Endodermal cell (in vitro differentiated cells): ENCODE measurements at regions not wholly inside any gene's neighbourhood (a gene's known extent, or its start where the extent isn't known, plus 50 kb on each side); places are given as distances from the start of the nearest gene placed in this dataset.

Experiments
- DNase-seq: peaks from one replicate; pipeline ENCODE4 v3.0.0-alpha.2; 2017
- H3K27ac ChIP-seq: 2 replicates; pipeline ENCODE4 v1.5.1; 2013; ENCODE audit warnings: mild to moderate bottlenecking, low read depth, low read length, moderate library complexity
- H3K27me3 ChIP-seq: 2 replicates; pipeline ENCODE4 v1.6.1; 2013; ENCODE audit warnings: mild to moderate bottlenecking, low read length, moderate library complexity; ENCODE audit not compliant: insufficient read depth, control insufficient read depth, poor library complexity, severe bottlenecking
- H3K36me3 ChIP-seq: 2 replicates; pipeline ENCODE4 v1.7.0; 2013; ENCODE audit warnings: mild to moderate bottlenecking, low read length, moderate library complexity; ENCODE audit not compliant: control insufficient read depth, insufficient read depth
- H3K4me1 ChIP-seq: one replicate; pipeline ENCODE4 v1.7.0; 2013; ENCODE audit warnings: low read length; ENCODE audit not compliant: control insufficient read depth, insufficient read depth
- H3K4me3 ChIP-seq: 2 replicates; pipeline ENCODE4 v1.5.1; 2013; ENCODE audit warnings: mild to moderate bottlenecking, low read length, moderate library complexity
- H3K9ac ChIP-seq: 2 replicates; pipeline ENCODE4 v1.6.1; 2013; ENCODE audit warnings: mild to moderate bottlenecking, low read length, moderate library complexity; ENCODE audit not compliant: poor library complexity, severe bottlenecking; ENCODE audit errors: extremely low read depth
- H3K9me3 ChIP-seq: 2 replicates; pipeline ENCODE4 v1.6.1; 2013; ENCODE audit warnings: mild to moderate bottlenecking, low read length, moderate library complexity; ENCODE audit not compliant: control insufficient read depth
- H3K27ac Mint-ChIP-seq: 2 replicates; pipeline ENCODE4 v1.8.0; 2020; ENCODE audit warnings: mixed read lengths
- H3K27me3 Mint-ChIP-seq: 2 replicates; pipeline ENCODE4 v1.8.0; 2021; ENCODE audit warnings: mild to moderate bottlenecking, mixed read lengths; ENCODE audit not compliant: insufficient read depth
- H3K36me3 Mint-ChIP-seq: 2 replicates; pipeline ENCODE4 v1.8.0; 2020; ENCODE audit warnings: low read depth, mixed read lengths
- H3K4me1 Mint-ChIP-seq: 2 replicates; pipeline ENCODE4 v1.8.0; 2020; ENCODE audit warnings: mixed read lengths
- H3K4me3 Mint-ChIP-seq: 2 replicates; pipeline ENCODE4 v1.8.0; 2020; ENCODE audit warnings: mild to moderate bottlenecking, moderate library complexity, mixed read lengths
- H3K9me3 Mint-ChIP-seq: 2 replicates; pipeline ENCODE4 v1.8.0; 2020; ENCODE audit warnings: mild to moderate bottlenecking, mixed read lengths
- CTCF ChIP-seq: fragments of 200-600 bp; sonication (generic); conservative IDR thresholded peaks from 2 replicates; pipeline ENCODE4 v1.5.0; 2021; ENCODE audit warnings: antibody characterized with exemption, mild to moderate bottlenecking
- WGBS, 2 experiments: methylation state at CpG; one replicate each; pipeline versions ENCODE4 v1.1.5 to v1.1.7; 2013; ENCODE audit warnings: missing lambda C conversion rate in 2 of 2, mixed read lengths in 1 of 2; ENCODE audit not compliant: insufficient coverage in 1 of 2, insufficient read length in 1 of 2; 5-methylcytosine and 5-hydroxymethylcytosine counted together

GRCh38 chr3:152084441-152085158, 184.1 kb upstream of the MBNL1 start:
- H3K9me3 Mint-ChIP-seq, result peaks cover 12% of the 10 kb centered on the region
- no peak for DNase-seq
- no peaks in the 10 kb centered on the region for H3K36me3 ChIP-seq
- H3K27ac Mint-ChIP-seq, result no peak overlapping the region
- H3K4me3 ChIP-seq, result no peak overlapping the region
- no peak overlapping the region for H3K9ac ChIP-seq
- H3K27me3 ChIP-seq, result no peaks in the 10 kb centered on the region
- H3K36me3 Mint-ChIP-seq, result no peaks in the 10 kb centered on the region
- peaks cover 15% of the 10 kb centered on the region for H3K4me1 Mint-ChIP-seq
- peaks cover 3% of the 10 kb centered on the region for H3K4me1 ChIP-seq
- no peak overlapping the region for H3K27ac ChIP-seq
- no peak for TF ChIP-seq CTCF
- H3K27me3 Mint-ChIP-seq, result no peaks in the 10 kb centered on the region
- peaks cover 11% of the 10 kb centered on the region for H3K9me3 ChIP-seq
- no peak overlapping the region for H3K4me3 Mint-ChIP-seq
- WGBS, 2 experiments, result 94% methylated on average over 2 of the region's 2 CpGs; no CpG with 5 or more reads in 1 of the 2 experiments

DNA sequence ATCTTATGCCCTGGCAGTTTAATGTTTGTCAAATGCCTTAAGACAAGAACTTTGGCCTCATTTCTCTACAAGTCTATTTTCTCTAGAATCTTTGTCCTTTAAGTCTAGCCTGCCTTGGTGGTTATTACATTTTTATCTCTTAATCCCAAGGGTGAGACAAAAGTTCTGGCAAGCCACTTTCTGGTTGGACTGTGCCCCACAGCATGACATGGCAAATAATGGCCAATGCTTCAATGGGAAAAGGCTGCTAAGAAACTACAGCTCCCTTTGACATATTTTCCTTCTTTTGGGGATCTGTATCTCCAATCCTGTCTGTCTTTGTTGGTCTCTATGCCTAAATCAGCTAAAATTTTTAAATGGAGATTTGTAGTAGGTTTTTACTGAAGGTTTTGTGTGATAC, 181.6 kb upstream of the MBNL1 start:
- Mint-ChIP-seq H3K9me3 (no peaks in the 10 kb centered on the region), H3K36me3 (no peaks in the 10 kb centered on the region), H3K27ac (peak overlapping the region; percentile 64), H3K27me3 (no peaks in the 10 kb centered on the region), H3K4me3 (no peak overlapping the region), H3K4me1 (peaks cover 15% of the 10 kb centered on the region)
- Histone ChIP-seq H3K4me3 (no peak overlapping the region), H3K9me3 (no peaks in the 10 kb centered on the region), H3K27ac (no peak overlapping the region), H3K27me3 (no peaks in the 10 kb centered on the region), H3K36me3 (no peaks in the 10 kb centered on the region), H3K9ac (no peak overlapping the region), H3K4me1 (peaks cover 3% of the 10 kb centered on the region)
- TF ChIP-seq CTCF, result no peak
- no peak for DNase-seq

DNA sequence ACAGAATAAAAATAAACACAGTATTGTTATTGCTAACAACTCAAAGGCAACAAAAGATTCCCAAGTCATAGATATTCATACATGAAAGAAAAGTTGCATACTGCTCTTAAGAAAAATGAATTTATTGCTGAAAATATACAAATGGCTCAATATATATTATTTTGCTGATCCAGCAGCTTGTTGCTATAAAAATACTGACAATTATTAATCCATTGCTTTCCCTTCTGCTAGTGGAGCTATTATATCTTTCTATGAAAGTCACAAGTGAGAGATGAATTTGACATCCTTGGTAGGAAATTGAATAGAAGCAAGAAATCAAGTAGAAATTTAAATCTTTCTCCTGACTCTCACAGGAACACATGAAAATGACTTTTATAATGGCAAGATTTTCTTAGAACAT, 179.2 kb upstream of the MBNL1 start:
- Histone ChIP-seq H3K9me3 (no peaks in the 10 kb centered on the region), H3K4me1 (peaks cover 3% of the 10 kb centered on the region), H3K27me3 (no peaks in the 10 kb centered on the region), H3K9ac (no peak overlapping the region), H3K36me3 (no peaks in the 10 kb centered on the region), H3K27ac (no peak overlapping the region), H3K4me3 (no peak overlapping the region)
- H3K27me3 Mint-ChIP-seq, result no peaks in the 10 kb centered on the region
- no peak overlapping the region for H3K27ac Mint-ChIP-seq
- H3K9me3 Mint-ChIP-seq, result no peaks in the 10 kb centered on the region
- TF ChIP-seq CTCF, result no peak
- no peak for DNase-seq
- peaks cover 6% of the 10 kb centered on the region for H3K4me1 Mint-ChIP-seq
- H3K36me3 Mint-ChIP-seq, result no peaks in the 10 kb centered on the region
- no peak overlapping the region for H3K4me3 Mint-ChIP-seq
